H1 (cell line): ENCODE measurements at regions not wholly inside any gene's neighbourhood (a gene's known extent, or its start where the extent isn't known, plus 50 kb on each side); places are given as distances from the start of the nearest gene placed in this dataset.

ENCODE experiments used
- ASH2L ChIP-seq: fragments of 200-600, 300-600 bp; sonication (generic); IDR thresholded peaks from one replicate; pipeline ENCODE4 v1.7.1; 2017; ENCODE audit warnings: low read length
- EGR1 ChIP-seq: IDR thresholded peaks from 2 replicates; pipeline ENCODE4 v1.6.1; 2011; ENCODE audit warnings: low read depth, low read length, borderline replicate concordance
- RAD21 ChIP-seq, 2 experiments: IDR thresholded peaks in 1 of 2; conservative IDR thresholded peaks in 1 of 2; 2 replicates each; pipeline ENCODE4 v1.6.1; 2011; ENCODE audit warnings: low read depth in 2 of 2, low read length in 2 of 2, improper control_type of control experiment in 1 of 2, inconsistent platforms in 1 of 2, mild to moderate bottlenecking in 1 of 2, moderate library complexity in 1 of 2
- RBBP5 ChIP-seq: IDR thresholded peaks from 2 replicates; pipeline ENCODE4 v1.7.1; 2012; ENCODE audit warnings: low read depth, mild to moderate bottlenecking, inconsistent platforms, low read length, moderate library complexity, borderline replicate concordance
- TAF7 ChIP-seq: optimal IDR thresholded peaks from 2 replicates; pipeline ENCODE3; 2011; ENCODE audit warnings: low read depth, mild to moderate bottlenecking, inconsistent platforms, low read length, moderate library complexity, borderline replicate concordance
- TF ChIP-seq, protein P1 (sequence below): fragments of 300-600 bp; sonication (generic); IDR thresholded peaks from 2 replicates; pipeline ENCODE4 v1.7.1; 2012; ENCODE audit warnings: low read length, moderate library complexity, mild to moderate bottlenecking, inconsistent platforms; ENCODE audit not compliant: insufficient replicate concordance

DNA sequence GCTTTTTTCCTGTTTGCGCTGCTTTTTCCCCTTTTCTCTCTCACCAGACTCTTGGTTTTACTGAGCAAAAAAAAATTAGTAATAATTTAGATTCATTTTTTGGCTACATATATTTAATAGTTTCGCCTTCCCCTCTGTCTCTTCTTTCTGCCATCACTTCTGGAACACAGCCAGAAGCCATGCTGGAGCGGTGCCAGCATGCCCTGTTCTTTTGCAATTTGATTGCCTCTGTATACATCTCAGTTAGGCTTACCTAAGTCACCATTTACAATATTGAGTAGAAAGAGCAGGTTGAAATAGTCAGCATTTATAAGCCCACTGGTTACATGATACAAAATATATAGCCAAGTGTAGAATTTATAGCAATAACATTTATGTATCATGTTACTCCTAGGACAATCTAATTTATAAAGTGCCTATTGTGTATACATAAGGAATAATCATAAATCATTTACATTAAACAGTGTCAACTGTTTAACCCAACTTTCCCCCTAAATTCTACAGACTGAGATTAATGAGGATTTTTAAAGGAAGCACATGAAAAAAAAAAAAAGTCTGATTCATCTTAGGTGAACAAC is 413.8 kb upstream of the SOX5 start (continued):
- TF ChIP-seq, protein P1, sequence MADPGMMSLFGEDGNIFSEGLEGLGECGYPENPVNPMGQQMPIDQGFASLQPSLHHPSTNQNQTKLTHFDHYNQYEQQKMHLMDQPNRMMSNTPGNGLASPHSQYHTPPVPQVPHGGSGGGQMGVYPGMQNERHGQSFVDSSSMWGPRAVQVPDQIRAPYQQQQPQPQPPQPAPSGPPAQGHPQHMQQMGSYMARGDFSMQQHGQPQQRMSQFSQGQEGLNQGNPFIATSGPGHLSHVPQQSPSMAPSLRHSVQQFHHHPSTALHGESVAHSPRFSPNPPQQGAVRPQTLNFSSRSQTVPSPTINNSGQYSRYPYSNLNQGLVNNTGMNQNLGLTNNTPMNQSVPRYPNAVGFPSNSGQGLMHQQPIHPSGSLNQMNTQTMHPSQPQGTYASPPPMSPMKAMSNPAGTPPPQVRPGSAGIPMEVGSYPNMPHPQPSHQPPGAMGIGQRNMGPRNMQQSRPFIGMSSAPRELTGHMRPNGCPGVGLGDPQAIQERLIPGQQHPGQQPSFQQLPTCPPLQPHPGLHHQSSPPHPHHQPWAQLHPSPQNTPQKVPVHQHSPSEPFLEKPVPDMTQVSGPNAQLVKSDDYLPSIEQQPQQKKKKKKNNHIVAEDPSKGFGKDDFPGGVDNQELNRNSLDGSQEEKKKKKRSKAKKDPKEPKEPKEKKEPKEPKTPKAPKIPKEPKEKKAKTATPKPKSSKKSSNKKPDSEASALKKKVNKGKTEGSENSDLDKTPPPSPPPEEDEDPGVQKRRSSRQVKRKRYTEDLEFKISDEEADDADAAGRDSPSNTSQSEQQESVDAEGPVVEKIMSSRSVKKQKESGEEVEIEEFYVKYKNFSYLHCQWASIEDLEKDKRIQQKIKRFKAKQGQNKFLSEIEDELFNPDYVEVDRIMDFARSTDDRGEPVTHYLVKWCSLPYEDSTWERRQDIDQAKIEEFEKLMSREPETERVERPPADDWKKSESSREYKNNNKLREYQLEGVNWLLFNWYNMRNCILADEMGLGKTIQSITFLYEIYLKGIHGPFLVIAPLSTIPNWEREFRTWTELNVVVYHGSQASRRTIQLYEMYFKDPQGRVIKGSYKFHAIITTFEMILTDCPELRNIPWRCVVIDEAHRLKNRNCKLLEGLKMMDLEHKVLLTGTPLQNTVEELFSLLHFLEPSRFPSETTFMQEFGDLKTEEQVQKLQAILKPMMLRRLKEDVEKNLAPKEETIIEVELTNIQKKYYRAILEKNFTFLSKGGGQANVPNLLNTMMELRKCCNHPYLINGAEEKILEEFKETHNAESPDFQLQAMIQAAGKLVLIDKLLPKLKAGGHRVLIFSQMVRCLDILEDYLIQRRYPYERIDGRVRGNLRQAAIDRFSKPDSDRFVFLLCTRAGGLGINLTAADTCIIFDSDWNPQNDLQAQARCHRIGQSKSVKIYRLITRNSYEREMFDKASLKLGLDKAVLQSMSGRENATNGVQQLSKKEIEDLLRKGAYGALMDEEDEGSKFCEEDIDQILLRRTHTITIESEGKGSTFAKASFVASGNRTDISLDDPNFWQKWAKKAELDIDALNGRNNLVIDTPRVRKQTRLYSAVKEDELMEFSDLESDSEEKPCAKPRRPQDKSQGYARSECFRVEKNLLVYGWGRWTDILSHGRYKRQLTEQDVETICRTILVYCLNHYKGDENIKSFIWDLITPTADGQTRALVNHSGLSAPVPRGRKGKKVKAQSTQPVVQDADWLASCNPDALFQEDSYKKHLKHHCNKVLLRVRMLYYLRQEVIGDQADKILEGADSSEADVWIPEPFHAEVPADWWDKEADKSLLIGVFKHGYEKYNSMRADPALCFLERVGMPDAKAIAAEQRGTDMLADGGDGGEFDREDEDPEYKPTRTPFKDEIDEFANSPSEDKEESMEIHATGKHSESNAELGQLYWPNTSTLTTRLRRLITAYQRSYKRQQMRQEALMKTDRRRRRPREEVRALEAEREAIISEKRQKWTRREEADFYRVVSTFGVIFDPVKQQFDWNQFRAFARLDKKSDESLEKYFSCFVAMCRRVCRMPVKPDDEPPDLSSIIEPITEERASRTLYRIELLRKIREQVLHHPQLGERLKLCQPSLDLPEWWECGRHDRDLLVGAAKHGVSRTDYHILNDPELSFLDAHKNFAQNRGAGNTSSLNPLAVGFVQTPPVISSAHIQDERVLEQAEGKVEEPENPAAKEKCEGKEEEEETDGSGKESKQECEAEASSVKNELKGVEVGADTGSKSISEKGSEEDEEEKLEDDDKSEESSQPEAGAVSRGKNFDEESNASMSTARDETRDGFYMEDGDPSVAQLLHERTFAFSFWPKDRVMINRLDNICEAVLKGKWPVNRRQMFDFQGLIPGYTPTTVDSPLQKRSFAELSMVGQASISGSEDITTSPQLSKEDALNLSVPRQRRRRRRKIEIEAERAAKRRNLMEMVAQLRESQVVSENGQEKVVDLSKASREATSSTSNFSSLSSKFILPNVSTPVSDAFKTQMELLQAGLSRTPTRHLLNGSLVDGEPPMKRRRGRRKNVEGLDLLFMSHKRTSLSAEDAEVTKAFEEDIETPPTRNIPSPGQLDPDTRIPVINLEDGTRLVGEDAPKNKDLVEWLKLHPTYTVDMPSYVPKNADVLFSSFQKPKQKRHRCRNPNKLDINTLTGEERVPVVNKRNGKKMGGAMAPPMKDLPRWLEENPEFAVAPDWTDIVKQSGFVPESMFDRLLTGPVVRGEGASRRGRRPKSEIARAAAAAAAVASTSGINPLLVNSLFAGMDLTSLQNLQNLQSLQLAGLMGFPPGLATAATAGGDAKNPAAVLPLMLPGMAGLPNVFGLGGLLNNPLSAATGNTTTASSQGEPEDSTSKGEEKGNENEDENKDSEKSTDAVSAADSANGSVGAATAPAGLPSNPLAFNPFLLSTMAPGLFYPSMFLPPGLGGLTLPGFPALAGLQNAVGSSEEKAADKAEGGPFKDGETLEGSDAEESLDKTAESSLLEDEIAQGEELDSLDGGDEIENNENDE, result no peak
- TF ChIP-seq EGR1, result no peak
- TF ChIP-seq ASH2L, result no peak
- no peak for TF ChIP-seq RAD21 (IDR thresholded peaks at IDR 0.05 in 1 of 2, conservative IDR thresholded peaks at IDR 0.05 in 1 of 2; ENCODE audit: low read depth in 2 of 2, low read length in 2 of 2)
- no peak for TF ChIP-seq TAF7
- TF ChIP-seq RBBP5, result no peak
- TF ChIP-seq, all 59 proteins: peak for 0
